Liver (tissue), 8 donors: ENCODE measurements at regions not wholly inside any gene's neighbourhood (a gene's known extent, or its start where the extent isn't known, plus 50 kb on each side); places are given as distances from the start of the nearest gene placed in this dataset.

Source experiments
- DNase-seq: peaks from one replicate; pipeline ENCODE4 v3.0.0-alpha.2; 2017; ENCODE audit warnings: low spot score
- H3K27ac ChIP-seq, 2 donors: one replicate each; pipeline ENCODE4 v1.7.0; 2013; ENCODE audit warnings: inconsistent platforms in 2 of 2, low read length in 2 of 2, control low read depth in 1 of 2, low read depth in 1 of 2, mild to moderate bottlenecking in 1 of 2
- H3K27me3 ChIP-seq, 4 donors: one replicate each; pipeline versions ENCODE4 v1.6.1 to v1.7.0; 2013; ENCODE audit warnings: low read length in 3 of 4, inconsistent platforms in 1 of 4, mild to moderate bottlenecking in 1 of 4, moderate library complexity in 1 of 4; ENCODE audit not compliant: control insufficient read depth in 4 of 4, insufficient read depth in 4 of 4
- H3K36me3 ChIP-seq, 4 donors: one replicate each; pipeline versions ENCODE4 v1.6.1 to v1.7.0; 2013; ENCODE audit warnings: low read length in 3 of 4, mild to moderate bottlenecking in 3 of 4, low read depth in 1 of 4, moderate library complexity in 1 of 4; ENCODE audit not compliant: control insufficient read depth in 4 of 4, insufficient read depth in 3 of 4
- H3K4me1 ChIP-seq, 4 donors: one replicate each; pipeline versions ENCODE4 v1.6.1 to v1.7.0; 2013; ENCODE audit warnings: low read length in 3 of 4, mild to moderate bottlenecking in 3 of 4, moderate library complexity in 1 of 4; ENCODE audit not compliant: control insufficient read depth in 4 of 4, insufficient read depth in 4 of 4
- H3K4me3 ChIP-seq, 3 donors: one replicate each; pipeline versions ENCODE4 v1.6.1 to v1.7.0; 2013; ENCODE audit warnings: low read length in 3 of 3, control low read depth in 1 of 3, low read depth in 1 of 3, mild to moderate bottlenecking in 1 of 3
- H3K9ac ChIP-seq, 2 donors: one replicate each; pipeline ENCODE4 v1.7.0; 2013; ENCODE audit warnings: low read length in 2 of 2, mild to moderate bottlenecking in 2 of 2, moderate library complexity in 2 of 2, control low read depth in 1 of 2, low read depth in 1 of 2
- H3K9me3 ChIP-seq, 4 donors: one replicate each; pipeline versions ENCODE4 v1.6.1 to v1.7.0; 2013; ENCODE audit warnings: low read length in 3 of 4; ENCODE audit not compliant: control insufficient read depth in 4 of 4
- EGR1 ChIP-seq, 2 donors: IDR thresholded peaks; 2 replicates each; pipeline ENCODE4 v1.6.1; 2016 to 2018; ENCODE audit warnings: antibody characterized with exemption in 2 of 2, low read depth in 2 of 2
- FOXA1 ChIP-seq: IDR thresholded peaks from 2 replicates; pipeline ENCODE4 v1.6.1; 2016; ENCODE audit warnings: antibody characterized with exemption
- FOXA2 ChIP-seq: IDR thresholded peaks from 2 replicates; pipeline ENCODE4 v1.6.1; 2016; ENCODE audit warnings: antibody characterized with exemption
- GABPA ChIP-seq, 2 donors: IDR thresholded peaks in 1 of 2; conservative IDR thresholded peaks in 1 of 2; 2 replicates each; pipeline ENCODE4 v1.6.1; 2016; ENCODE audit warnings: antibody characterized with exemption in 2 of 2, mild to moderate bottlenecking in 1 of 2, moderate library complexity in 1 of 2
- HNF4A ChIP-seq, 2 donors: conservative IDR thresholded peaks; 2 replicates each; pipeline ENCODE4 v1.6.1; 2016; ENCODE audit warnings: antibody characterized with exemption in 2 of 2, mild to moderate bottlenecking in 2 of 2
- HNF4G ChIP-seq: IDR thresholded peaks from 2 replicates; pipeline ENCODE4 v1.6.1; 2016; ENCODE audit warnings: antibody characterized with exemption
- JUND ChIP-seq, 2 donors: IDR thresholded peaks; 2 replicates each; pipeline ENCODE4 v1.6.1; 2016; ENCODE audit warnings: antibody characterized with exemption in 2 of 2
- NR2F2 ChIP-seq: IDR thresholded peaks from 2 replicates; pipeline ENCODE4 v1.6.1; 2016; ENCODE audit warnings: antibody characterized with exemption
- RAD21 ChIP-seq, 2 donors: IDR thresholded peaks; 2 replicates each; pipeline ENCODE4 v1.6.1; 2016; ENCODE audit warnings: antibody characterized with exemption in 2 of 2, mild to moderate bottlenecking in 2 of 2
- RXRA ChIP-seq, 2 donors: IDR thresholded peaks; 2 replicates each; pipeline ENCODE4 v1.6.1; 2017 to 2018; ENCODE audit warnings: antibody characterized with exemption in 2 of 2, mild to moderate bottlenecking in 1 of 2
- SP1 ChIP-seq: IDR thresholded peaks from 2 replicates; pipeline ENCODE4 v1.6.1; 2018; ENCODE audit warnings: antibody characterized with exemption, mild to moderate bottlenecking
- TAF1 ChIP-seq: conservative IDR thresholded peaks from 2 replicates; pipeline ENCODE4 v1.6.1; 2016; ENCODE audit warnings: antibody characterized with exemption, mild to moderate bottlenecking
- YY1 ChIP-seq: IDR thresholded peaks from 2 replicates; pipeline ENCODE4 v1.6.1; 2016; ENCODE audit warnings: antibody characterized with exemption, mild to moderate bottlenecking
- WGBS: extraction: QIAGEN DNeasy Blood & Tissue Kit; methylation state at CpG from one replicate; pipeline ENCODE4 v1.1.7; 2013; 5-methylcytosine and 5-hydroxymethylcytosine counted together
- TF ChIP-seq, protein P1 (sequence below): fragments of 150-350 bp; IDR thresholded peaks from 2 replicates; pipeline ENCODE4 v1.5.1; 2017; ENCODE audit warnings: improper control_type of control experiment, low read depth, low read length; ENCODE audit not compliant: missing input control
- TF ChIP-seq, protein P2 (sequence below): IDR thresholded peaks from 2 replicates; pipeline ENCODE4 v1.6.1; 2016; ENCODE audit warnings: antibody characterized with exemption
- TF ChIP-seq, protein P3 (sequence below): IDR thresholded peaks from 2 replicates; pipeline ENCODE4 v1.6.1; 2016; ENCODE audit warnings: antibody characterized with exemption
- TF ChIP-seq, protein P4 (sequence below): IDR thresholded peaks from 2 replicates; pipeline ENCODE4 v1.6.1; 2016; ENCODE audit warnings: antibody characterized with exemption, mild to moderate bottlenecking
- TF ChIP-seq, protein P5 (sequence below): IDR thresholded peaks from 2 replicates; pipeline ENCODE4 v1.6.1; 2016; ENCODE audit warnings: antibody characterized with exemption
- donor health status: healthy.
- donor health status: healthy.
- donor health status: healthy.
- donor health status: healthy.
- donor health status: healthy.

DNA sequence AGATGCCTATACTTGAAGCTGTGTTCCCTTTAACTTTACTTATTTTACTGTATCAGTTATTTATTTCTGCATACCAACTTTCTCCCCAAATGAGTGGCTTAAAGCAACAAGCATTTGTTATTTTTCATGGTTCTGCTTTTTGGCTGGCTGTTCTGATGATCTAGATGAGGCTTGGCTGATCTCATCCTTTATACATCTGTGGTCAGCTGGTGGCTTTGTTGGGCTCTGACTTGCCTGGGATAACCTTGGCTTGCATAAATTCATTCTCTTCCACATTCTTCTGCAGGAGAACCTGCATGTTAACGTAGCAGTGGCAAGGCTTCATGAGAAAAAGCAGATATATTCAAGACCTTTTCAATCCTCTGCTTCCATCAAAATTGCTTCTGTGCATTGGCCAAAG lies 1317.6 kb downstream of the ADGRL3 start:
- Histone ChIP-seq H3K4me1 (no peaks in the 10 kb centered on the region), H3K27me3 (peaks cover 0 to 2% (median 0%) of the 10 kb centered on the region in 4 donors), H3K36me3 (no peaks in the 10 kb centered on the region), H3K9ac (no peak overlapping the region), H3K9me3 (no peaks in the 10 kb centered on the region), H3K4me3 (no peak overlapping the region), H3K27ac (no peak overlapping the region)
- TF ChIP-seq YY1 (no peak), NR2F2 (no peak), SP1 (no peak), GABPA (IDR thresholded peaks at IDR 0.05 in 1 of 2, conservative IDR thresholded peaks at IDR 0.05 in 1 of 2) (no peak), EGR1 (IDR thresholded peaks at IDR 0.05; ENCODE audit: low read depth in 2 of 2) (no peak), HNF4G (no peak), TAF1 (no peak), RAD21 (IDR thresholded peaks at IDR 0.05) (no peak), JUND (IDR thresholded peaks at IDR 0.05) (no peak), FOXA1 (no peak), HNF4A (conservative IDR thresholded peaks at IDR 0.05) (no peak), RXRA (IDR thresholded peaks at IDR 0.05) (no peak), FOXA2 (no peak)
- TF ChIP-seq, protein P1, sequence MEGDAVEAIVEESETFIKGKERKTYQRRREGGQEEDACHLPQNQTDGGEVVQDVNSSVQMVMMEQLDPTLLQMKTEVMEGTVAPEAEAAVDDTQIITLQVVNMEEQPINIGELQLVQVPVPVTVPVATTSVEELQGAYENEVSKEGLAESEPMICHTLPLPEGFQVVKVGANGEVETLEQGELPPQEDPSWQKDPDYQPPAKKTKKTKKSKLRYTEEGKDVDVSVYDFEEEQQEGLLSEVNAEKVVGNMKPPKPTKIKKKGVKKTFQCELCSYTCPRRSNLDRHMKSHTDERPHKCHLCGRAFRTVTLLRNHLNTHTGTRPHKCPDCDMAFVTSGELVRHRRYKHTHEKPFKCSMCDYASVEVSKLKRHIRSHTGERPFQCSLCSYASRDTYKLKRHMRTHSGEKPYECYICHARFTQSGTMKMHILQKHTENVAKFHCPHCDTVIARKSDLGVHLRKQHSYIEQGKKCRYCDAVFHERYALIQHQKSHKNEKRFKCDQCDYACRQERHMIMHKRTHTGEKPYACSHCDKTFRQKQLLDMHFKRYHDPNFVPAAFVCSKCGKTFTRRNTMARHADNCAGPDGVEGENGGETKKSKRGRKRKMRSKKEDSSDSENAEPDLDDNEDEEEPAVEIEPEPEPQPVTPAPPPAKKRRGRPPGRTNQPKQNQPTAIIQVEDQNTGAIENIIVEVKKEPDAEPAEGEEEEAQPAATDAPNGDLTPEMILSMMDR = no peak
- TF ChIP-seq, protein P2, sequence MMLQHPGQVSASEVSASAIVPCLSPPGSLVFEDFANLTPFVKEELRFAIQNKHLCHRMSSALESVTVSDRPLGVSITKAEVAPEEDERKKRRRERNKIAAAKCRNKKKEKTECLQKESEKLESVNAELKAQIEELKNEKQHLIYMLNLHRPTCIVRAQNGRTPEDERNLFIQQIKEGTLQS = no peak
- TF ChIP-seq, protein P3, sequence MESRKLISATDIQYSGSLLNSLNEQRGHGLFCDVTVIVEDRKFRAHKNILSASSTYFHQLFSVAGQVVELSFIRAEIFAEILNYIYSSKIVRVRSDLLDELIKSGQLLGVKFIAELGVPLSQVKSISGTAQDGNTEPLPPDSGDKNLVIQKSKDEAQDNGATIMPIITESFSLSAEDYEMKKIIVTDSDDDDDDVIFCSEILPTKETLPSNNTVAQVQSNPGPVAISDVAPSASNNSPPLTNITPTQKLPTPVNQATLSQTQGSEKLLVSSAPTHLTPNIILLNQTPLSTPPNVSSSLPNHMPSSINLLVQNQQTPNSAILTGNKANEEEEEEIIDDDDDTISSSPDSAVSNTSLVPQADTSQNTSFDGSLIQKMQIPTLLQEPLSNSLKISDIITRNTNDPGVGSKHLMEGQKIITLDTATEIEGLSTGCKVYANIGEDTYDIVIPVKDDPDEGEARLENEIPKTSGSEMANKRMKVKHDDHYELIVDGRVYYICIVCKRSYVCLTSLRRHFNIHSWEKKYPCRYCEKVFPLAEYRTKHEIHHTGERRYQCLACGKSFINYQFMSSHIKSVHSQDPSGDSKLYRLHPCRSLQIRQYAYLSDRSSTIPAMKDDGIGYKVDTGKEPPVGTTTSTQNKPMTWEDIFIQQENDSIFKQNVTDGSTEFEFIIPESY = no peak
- TF ChIP-seq, protein P4, sequence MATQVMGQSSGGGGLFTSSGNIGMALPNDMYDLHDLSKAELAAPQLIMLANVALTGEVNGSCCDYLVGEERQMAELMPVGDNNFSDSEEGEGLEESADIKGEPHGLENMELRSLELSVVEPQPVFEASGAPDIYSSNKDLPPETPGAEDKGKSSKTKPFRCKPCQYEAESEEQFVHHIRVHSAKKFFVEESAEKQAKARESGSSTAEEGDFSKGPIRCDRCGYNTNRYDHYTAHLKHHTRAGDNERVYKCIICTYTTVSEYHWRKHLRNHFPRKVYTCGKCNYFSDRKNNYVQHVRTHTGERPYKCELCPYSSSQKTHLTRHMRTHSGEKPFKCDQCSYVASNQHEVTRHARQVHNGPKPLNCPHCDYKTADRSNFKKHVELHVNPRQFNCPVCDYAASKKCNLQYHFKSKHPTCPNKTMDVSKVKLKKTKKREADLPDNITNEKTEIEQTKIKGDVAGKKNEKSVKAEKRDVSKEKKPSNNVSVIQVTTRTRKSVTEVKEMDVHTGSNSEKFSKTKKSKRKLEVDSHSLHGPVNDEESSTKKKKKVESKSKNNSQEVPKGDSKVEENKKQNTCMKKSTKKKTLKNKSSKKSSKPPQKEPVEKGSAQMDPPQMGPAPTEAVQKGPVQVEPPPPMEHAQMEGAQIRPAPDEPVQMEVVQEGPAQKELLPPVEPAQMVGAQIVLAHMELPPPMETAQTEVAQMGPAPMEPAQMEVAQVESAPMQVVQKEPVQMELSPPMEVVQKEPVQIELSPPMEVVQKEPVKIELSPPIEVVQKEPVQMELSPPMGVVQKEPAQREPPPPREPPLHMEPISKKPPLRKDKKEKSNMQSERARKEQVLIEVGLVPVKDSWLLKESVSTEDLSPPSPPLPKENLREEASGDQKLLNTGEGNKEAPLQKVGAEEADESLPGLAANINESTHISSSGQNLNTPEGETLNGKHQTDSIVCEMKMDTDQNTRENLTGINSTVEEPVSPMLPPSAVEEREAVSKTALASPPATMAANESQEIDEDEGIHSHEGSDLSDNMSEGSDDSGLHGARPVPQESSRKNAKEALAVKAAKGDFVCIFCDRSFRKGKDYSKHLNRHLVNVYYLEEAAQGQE = no peak
- TF ChIP-seq, protein P5, sequence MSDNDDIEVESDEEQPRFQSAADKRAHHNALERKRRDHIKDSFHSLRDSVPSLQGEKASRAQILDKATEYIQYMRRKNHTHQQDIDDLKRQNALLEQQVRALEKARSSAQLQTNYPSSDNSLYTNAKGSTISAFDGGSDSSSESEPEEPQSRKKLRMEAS = no peak
- 48% methylated on average over 1 of the region's 1 CpG for WGBS
- no peak for DNase-seq
